GM12878 (cell line): ENCODE measurements at regions not wholly inside any gene's neighbourhood (a gene's known extent, or its start where the extent isn't known, plus 50 kb on each side); places are given as distances from the start of the nearest gene placed in this dataset.

Source experiments
- ATAC-seq: fragments of 200-7000 bp; cut with Tn5 transposase; 3 replicates; pipeline ENCODE4 v1.9.1; 2020; ENCODE audit warnings: mild to moderate bottlenecking, moderate library complexity
- BruUV-seq: library from RNA; stranded (reverse); fragments of 400-500 nt; replicated peaks from 2 replicates; lab custom pipeline; 2021; lab: Mats Ljungman, UMichigan
- CTCF ChIA-PET: fragments of 300-600 bp; sonication (Branson Sonifier 250); formaldehyde crosslinking; extraction: SDS; loops from one replicate; lab custom pipeline; 2021; ENCODE audit warnings: inconsistent platforms; lab: Yijun Ruan, JAX
- POLR2A ChIA-PET: fragments of 350-600 bp; formaldehyde crosslinking; extraction: SDS; loops from one replicate; lab custom pipeline; 2021; ENCODE audit warnings: inconsistent platforms; lab: Charles Lee
- RAD21 ChIA-PET: fragments of 300-600 bp; sonication (Branson Sonifier 250); formaldehyde crosslinking; loops from one replicate; lab custom pipeline; 2023; ENCODE audit warnings: antibody characterized with exemption; ENCODE audit not compliant: unreplicated experiment; lab: Charles Lee
- SMC1A ChIA-PET: fragments of 300-600 bp; sonication (Branson Sonifier 250); formaldehyde crosslinking; loops from one replicate; lab custom pipeline; 2023; ENCODE audit not compliant: unreplicated experiment, uncharacterized antibody; lab: Charles Lee
- DNase-seq: peaks from one replicate; pipeline ENCODE4 v3.0.0-alpha.2; 2011; ENCODE audit warnings: low read depth, low spot score
- FAIRE-seq: peaks from 3 replicates; lab custom pipeline; 2011; peaks lifted over from hg19 to GRCh38; lab: Jason Lieb, UNC
- H2AFZ ChIP-seq: 2 replicates; pipeline ENCODE4 v1.6.0; 2011; ENCODE audit warnings: low read depth, low read length, control low read depth; ENCODE audit not compliant: control insufficient read depth
- H3K27ac ChIP-seq: 2 replicates; pipeline ENCODE4 v1.5.1; 2011; ENCODE audit warnings: control low read depth; ENCODE audit not compliant: control insufficient read depth, insufficient read depth
- H3K27me3 ChIP-seq, 2 experiments: replicated peaks in 1 of 2; 2 replicates each; pipeline versions ENCODE4 v1.6.0 to v1.6.1; 2011; ENCODE audit warnings: low read length in 1 of 2; ENCODE audit not compliant: control insufficient read depth in 2 of 2, insufficient read depth in 2 of 2
- H3K36me3 ChIP-seq, 2 experiments: 2 replicates each; pipeline ENCODE4 v1.5.1; 2011; ENCODE audit warnings: low read length in 1 of 2; ENCODE audit not compliant: control insufficient read depth in 2 of 2, insufficient read depth in 2 of 2
- H3K4me1 ChIP-seq: 2 replicates; pipeline ENCODE4 v1.6.1; 2011; ENCODE audit warnings: mild to moderate bottlenecking, low read length, moderate library complexity, mixed read lengths; ENCODE audit not compliant: control insufficient read depth, insufficient read depth
- H3K4me2 ChIP-seq: 2 replicates; pipeline ENCODE4 v1.6.0; 2011; ENCODE audit warnings: control low read depth; ENCODE audit not compliant: control insufficient read depth, insufficient read depth
- H3K4me3 ChIP-seq: fragments of 200-600 bp; sonication (generic); 2 replicates; pipeline ENCODE4 v1.5.1; 2016
- H3K79me2 ChIP-seq: 2 replicates; pipeline ENCODE4 v1.6.0; 2011; ENCODE audit warnings: low read length; ENCODE audit not compliant: control insufficient read depth, insufficient read depth
- H3K9ac ChIP-seq: 2 replicates; pipeline ENCODE4 v1.8.0; 2011; ENCODE audit warnings: low read length, control low read depth, mixed read lengths; ENCODE audit not compliant: control insufficient read depth, insufficient read depth
- H3K9me3 ChIP-seq: replicated peaks from 3 replicates; pipeline ENCODE4 v1.5.1; 2011; ENCODE audit warnings: mild to moderate bottlenecking, low read length; ENCODE audit not compliant: control insufficient read depth, insufficient read depth
- H4K20me1 ChIP-seq: 2 replicates; pipeline ENCODE4 v1.6.0; 2011; ENCODE audit not compliant: control insufficient read depth, insufficient read depth
- BHLHE40 ChIP-seq, 2 experiments: fragments of 450-650 bp in 1 of 2; IDR thresholded peaks; 2 replicates each; pipeline ENCODE4 v1.6.1; 2011 to 2017; ENCODE audit warnings: low read depth in 2 of 2, borderline replicate concordance in 1 of 2, improper control_type of control experiment in 1 of 2, low read length in 1 of 2, mild to moderate bottlenecking in 1 of 2
- CBFB ChIP-seq: IDR thresholded peaks from 2 replicates; pipeline ENCODE4 v1.6.1; 2016; ENCODE audit warnings: antibody characterized with exemption, low read depth
- E2F4 ChIP-seq: IDR thresholded peaks from 2 replicates; pipeline ENCODE4 v1.6.1; 2012; ENCODE audit warnings: low read depth, low read length, improper control_type of control experiment
- EP300 ChIP-seq, 2 experiments: fragments of 150-350 bp in 1 of 2; IDR thresholded peaks; 2 replicates each; pipeline ENCODE4 v1.6.1; 2011 to 2012; ENCODE audit warnings: low read depth in 2 of 2, low read length in 2 of 2, borderline replicate concordance in 1 of 2, improper control_type of control experiment in 1 of 2, inconsistent platforms in 1 of 2; ENCODE audit not compliant: control insufficient read depth in 1 of 2
- FOXM1 ChIP-seq: IDR thresholded peaks from 2 replicates; pipeline ENCODE4 v1.6.1; 2012; ENCODE audit warnings: low read depth, mild to moderate bottlenecking, inconsistent platforms, low read length, moderate library complexity
- GABPA ChIP-seq: IDR thresholded peaks from 2 replicates; pipeline ENCODE4 v1.6.1; 2014; ENCODE audit warnings: antibody characterized with exemption, low read depth, mild to moderate bottlenecking, inconsistent platforms
- HDGF ChIP-seq: fragments of 450-650 bp; IDR thresholded peaks from 2 replicates; pipeline ENCODE4 v1.6.1; 2016; ENCODE audit warnings: antibody characterized with exemption
- HSF1 ChIP-seq: fragments of 150-350 bp; IDR thresholded peaks from 2 replicates; pipeline ENCODE4 v1.6.1; 2014; ENCODE audit warnings: mild to moderate bottlenecking, low read depth, low read length
- IKZF1 ChIP-seq: fragments of 450-650 bp; conservative IDR thresholded peaks from 2 replicates; pipeline ENCODE4 v1.6.1; 2017; ENCODE audit warnings: antibody characterized with exemption, mild to moderate bottlenecking
- IKZF2 ChIP-seq, 2 experiments: fragments of 450-650 bp; IDR thresholded peaks; 2 replicates each; pipeline ENCODE4 v1.6.1; 2017; ENCODE audit warnings: mild to moderate bottlenecking in 2 of 2, moderate library complexity in 2 of 2
- KAT2A ChIP-seq: conservative IDR thresholded peaks from 2 replicates; pipeline ENCODE4 v1.6.1; 2011; ENCODE audit warnings: low read depth, low read length; ENCODE audit not compliant: control insufficient read depth
- KDM1A ChIP-seq: fragments of 200-600 bp; sonication (generic); IDR thresholded peaks from 2 replicates; pipeline ENCODE4 v1.6.1; 2016; ENCODE audit warnings: borderline replicate concordance
- MEF2A ChIP-seq: IDR thresholded peaks from 2 replicates; pipeline ENCODE4 v1.6.1; 2011; ENCODE audit warnings: low read depth, mild to moderate bottlenecking, low read length, moderate library complexity; ENCODE audit not compliant: insufficient read depth
- NFYA ChIP-seq: IDR thresholded peaks from 2 replicates; pipeline ENCODE4 v1.6.1; 2011; ENCODE audit warnings: low read depth, mild to moderate bottlenecking, low read length, improper control_type of control experiment, borderline replicate concordance
- NFYB ChIP-seq: IDR thresholded peaks from 2 replicates; pipeline ENCODE4 v1.6.1; 2011; ENCODE audit warnings: low read depth, mild to moderate bottlenecking, low read length, improper control_type of control experiment, moderate library complexity; ENCODE audit not compliant: insufficient read depth
- POLR2A ChIP-seq: IDR thresholded peaks from 2 replicates; pipeline ENCODE4 v1.6.1; 2011; ENCODE audit warnings: low read depth, mild to moderate bottlenecking, low read length
- RAD21 ChIP-seq: IDR thresholded peaks from 2 replicates; pipeline ENCODE4 v1.6.1; 2011; ENCODE audit warnings: mild to moderate bottlenecking, low read depth, low read length, moderate library complexity; ENCODE audit not compliant: insufficient read depth
- SMC3 ChIP-seq: IDR thresholded peaks from 2 replicates; pipeline ENCODE4 v1.6.1; 2011; ENCODE audit warnings: low read length, improper control_type of control experiment, borderline replicate concordance
- TARDBP ChIP-seq: IDR thresholded peaks from 2 replicates; pipeline ENCODE4 v1.6.1; 2016; ENCODE audit warnings: borderline replicate concordance
- TCF12 ChIP-seq: IDR thresholded peaks from 2 replicates; pipeline ENCODE4 v1.6.1; 2011; ENCODE audit warnings: low read depth, mild to moderate bottlenecking, low read length
- TCF7 ChIP-seq: IDR thresholded peaks from 2 replicates; pipeline ENCODE4 v1.6.1; 2014; ENCODE audit warnings: antibody characterized with exemption, borderline replicate concordance
- ZNF217 ChIP-seq: fragments of 450-650 bp; IDR thresholded peaks from 2 replicates; pipeline ENCODE4 v1.6.1; 2017; ENCODE audit warnings: antibody characterized with exemption, mild to moderate bottlenecking
- ZNF622 ChIP-seq: fragments of 450-650 bp; IDR thresholded peaks from 2 replicates; pipeline ENCODE4 v1.6.1; 2017; ENCODE audit warnings: mild to moderate bottlenecking, inconsistent platforms
- ZSCAN29 ChIP-seq: fragments of 450-650 bp; IDR thresholded peaks from 2 replicates; pipeline ENCODE4 v1.6.1; 2017; ENCODE audit warnings: mild to moderate bottlenecking, moderate library complexity
- ZZZ3 ChIP-seq: IDR thresholded peaks from 2 replicates; pipeline ENCODE4 v1.6.1; 2011; ENCODE audit warnings: low read depth; ENCODE audit not compliant: control insufficient read depth, insufficient read length
- WGBS: methylation state at CpG from one replicate; pipeline ENCODE4 v1.1.6; 2016; ENCODE audit warnings: low lambda C conversion rate; ENCODE audit not compliant: insufficient replicate concordance, insufficient coverage; ENCODE audit errors: missing lambda C conversion rate; 5-methylcytosine and 5-hydroxymethylcytosine counted together
- in situ Hi-C: fragments of 300-500 bp; cut with MboI; formaldehyde crosslinking; loops from 9 replicates; pipeline ENCODE4 v1.14.3; 2018; ENCODE audit warnings: mixed read lengths
- intact Hi-C: fragments of 100-400 bp; cut with micrococcal nuclease; formaldehyde crosslinking; loops from one replicate; pipeline ENCODE4 v1.14.2; 2022; ENCODE audit not compliant: unreplicated experiment

GRCh38 chr9:104287253-104287878 lies 193.3 kb downstream of the SMC2 start (continued):
- TF ChIP-seq ZNF217: no peak
- TF ChIP-seq IKZF1: no peak
- no peak for TF ChIP-seq ZSCAN29
- TF ChIP-seq GABPA: no peak
- TF ChIP-seq FOXM1: no peak
- TF ChIP-seq TCF7: no peak
- no peak for TF ChIP-seq ZNF622
- TF ChIP-seq NFYB: no peak
- no peak for TF ChIP-seq EP300 (IDR thresholded peaks at IDR 0.05; ENCODE audit: borderline replicate concordance in 1 of 2, control insufficient read depth in 1 of 2, low read depth in 2 of 2, low read length in 2 of 2)
- TF ChIP-seq E2F4: no peak
- TF ChIP-seq ZZZ3: no peak
- no peak for TF ChIP-seq IKZF2 (IDR thresholded peaks at IDR 0.05)
- TF ChIP-seq MEF2A: no peak
- no peak for TF ChIP-seq HDGF

- FAIRE-seq (no peak), ATAC-seq (no peak), DNase-seq (no peak)
- BruUV-seq: no TSS peak
- no peak overlapping the region for H3K4me2 ChIP-seq
- RAD21 ChIA-PET: no interaction called here
- no peak overlapping the region for H3K9ac ChIP-seq
- 10% methylated on average over 4 of the region's 4 CpGs for WGBS
- H4K20me1 ChIP-seq: no peaks in the 10 kb centered on the region
- intact Hi-C loops: no loop called here
- SMC1A ChIA-PET: interaction anchor here (0.8 kb wide), 1 partner anchor 12 kb away, joined by 3 read pairs; no protein-coding TSS in a partner anchor
- H3K27ac ChIP-seq: no peak overlapping the region
- no peaks in the 10 kb centered on the region for H3K79me2 ChIP-seq
- CTCF ChIA-PET: no interaction called here
- POLR2A ChIA-PET: no interaction called here
- in situ Hi-C loops: no loop called here
- no peak overlapping the region for H2AFZ ChIP-seq
- H3K9me3 ChIP-seq: no peaks in the 10 kb centered on the region
- H3K36me3 ChIP-seq: no peaks in the 10 kb centered on the region
- no peak overlapping the region for H3K4me3 ChIP-seq
- no peaks in the 10 kb centered on the region for H3K4me1 ChIP-seq
- no peaks in the 10 kb centered on the region for H3K27me3 ChIP-seq
- TF ChIP-seq CBFB: no peak
- no peak for TF ChIP-seq POLR2A
- no peak for TF ChIP-seq RAD21
- TF ChIP-seq TCF12: no peak
- TF ChIP-seq BHLHE40 (IDR thresholded peaks at IDR 0.05; ENCODE audit: borderline replicate concordance in 1 of 2, low read depth in 2 of 2, low read length in 1 of 2): no peak
- TF ChIP-seq ZNF217: no peak
- no peak for TF ChIP-seq SMC3
- TF ChIP-seq KAT2A: no peak
- TF ChIP-seq HSF1: no peak
- no peak for TF ChIP-seq NFYA
- TF ChIP-seq TARDBP: no peak
- no peak for TF ChIP-seq KDM1A
These were observed 199.8 kb downstream of the SMC2 start for GRCh38 chr9:104293877-104294276.
